Gastroesophageal sphincter (tissue), 3 donors: ENCODE measurements at regions not wholly inside any gene's neighbourhood (a gene's known extent, or its start where the extent isn't known, plus 50 kb on each side); places are given as distances from the start of the nearest gene placed in this dataset.

Experiments
- EP300 ChIP-seq: sonication (generic); formaldehyde crosslinking; IDR thresholded peaks from one replicate; pipeline ENCODE4 v1.6.1; 2017; ENCODE audit warnings: antibody characterized with exemption, mild to moderate bottlenecking
- POLR2AphosphoS5 ChIP-seq: sonication (generic); formaldehyde crosslinking; IDR thresholded peaks from one replicate; pipeline ENCODE4 v1.6.1; 2017; ENCODE audit warnings: antibody characterized with exemption
- TF ChIP-seq, protein P1 (sequence below), 4 experiments: fragments of 200-600 bp in 2 of 4; fragments of 450-650 bp in 2 of 4; sonication (generic) in 1 of 4; IDR thresholded peaks; one replicate each; pipeline ENCODE4 v1.5.1; 2017 to 2019; ENCODE audit warnings: antibody characterized with exemption in 4 of 4, mild to moderate bottlenecking in 2 of 4, moderate library complexity in 2 of 4

DNA sequence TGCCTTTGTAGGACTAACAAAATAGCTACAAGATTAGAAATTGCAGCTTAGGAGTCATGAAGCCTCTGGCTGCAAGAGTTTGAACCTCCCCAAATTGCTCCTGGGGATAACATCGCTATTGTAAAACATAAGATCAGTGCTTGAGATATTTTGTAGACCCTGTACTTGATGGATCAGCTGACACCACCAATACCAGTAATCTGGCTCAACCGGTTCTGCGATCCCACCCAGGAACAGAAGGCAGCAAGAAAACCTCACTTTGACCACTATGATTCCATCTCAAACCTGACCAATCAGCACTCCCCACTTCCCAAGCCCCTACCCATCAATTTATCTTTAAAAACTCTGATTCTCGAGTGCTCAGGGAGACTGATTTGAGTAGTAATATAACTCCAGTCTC is 206.9 kb upstream of the ADRA1D start:
- TF ChIP-seq, protein P1, sequence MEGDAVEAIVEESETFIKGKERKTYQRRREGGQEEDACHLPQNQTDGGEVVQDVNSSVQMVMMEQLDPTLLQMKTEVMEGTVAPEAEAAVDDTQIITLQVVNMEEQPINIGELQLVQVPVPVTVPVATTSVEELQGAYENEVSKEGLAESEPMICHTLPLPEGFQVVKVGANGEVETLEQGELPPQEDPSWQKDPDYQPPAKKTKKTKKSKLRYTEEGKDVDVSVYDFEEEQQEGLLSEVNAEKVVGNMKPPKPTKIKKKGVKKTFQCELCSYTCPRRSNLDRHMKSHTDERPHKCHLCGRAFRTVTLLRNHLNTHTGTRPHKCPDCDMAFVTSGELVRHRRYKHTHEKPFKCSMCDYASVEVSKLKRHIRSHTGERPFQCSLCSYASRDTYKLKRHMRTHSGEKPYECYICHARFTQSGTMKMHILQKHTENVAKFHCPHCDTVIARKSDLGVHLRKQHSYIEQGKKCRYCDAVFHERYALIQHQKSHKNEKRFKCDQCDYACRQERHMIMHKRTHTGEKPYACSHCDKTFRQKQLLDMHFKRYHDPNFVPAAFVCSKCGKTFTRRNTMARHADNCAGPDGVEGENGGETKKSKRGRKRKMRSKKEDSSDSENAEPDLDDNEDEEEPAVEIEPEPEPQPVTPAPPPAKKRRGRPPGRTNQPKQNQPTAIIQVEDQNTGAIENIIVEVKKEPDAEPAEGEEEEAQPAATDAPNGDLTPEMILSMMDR (IDR thresholded peaks at IDR 0.05), result no peak
- TF ChIP-seq POLR2AphosphoS5, result no peak
- no peak for TF ChIP-seq EP300
